Lower leg skin (tissue), 3 donors: ENCODE measurements at regions not wholly inside any gene's neighbourhood (a gene's known extent, or its start where the extent isn't known, plus 50 kb on each side); places are given as distances from the start of the nearest gene placed in this dataset.

Experiments
- CTCF ChIP-seq, 3 donors: fragments of 450-650 bp; IDR thresholded peaks; one replicate each; pipeline ENCODE4 v1.5.1; 2016; ENCODE audit warnings: antibody characterized with exemption in 3 of 3, mild to moderate bottlenecking in 3 of 3, moderate library complexity in 2 of 3
- POLR2A ChIP-seq, 2 donors: fragments of 450-650 bp; IDR thresholded peaks; one replicate each; pipeline ENCODE4 v1.6.1; 2016 to 2017; ENCODE audit warnings: antibody characterized with exemption in 2 of 2, mild to moderate bottlenecking in 1 of 2, moderate library complexity in 1 of 2

DNA sequence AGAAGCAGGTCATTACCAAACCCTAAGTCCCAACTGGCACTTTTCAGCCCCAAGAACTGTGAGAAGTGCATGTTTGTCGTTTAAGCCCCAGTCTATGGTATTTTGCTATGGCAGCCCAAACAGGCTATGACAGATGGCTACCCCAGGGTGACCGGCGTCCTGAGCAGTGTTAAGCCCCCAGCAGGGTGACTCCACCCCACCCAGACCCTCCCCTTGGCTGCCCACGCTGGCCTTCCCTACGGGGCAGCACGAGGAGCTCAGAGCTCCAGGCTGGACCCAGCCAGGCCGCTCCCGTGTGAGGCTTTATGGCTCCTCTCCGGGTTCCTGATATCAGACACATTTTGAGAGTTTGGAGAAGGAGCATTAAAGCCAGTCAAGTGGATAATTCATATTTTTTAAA lies 684.0 kb downstream of the PTPRU start:
- TF ChIP-seq CTCF (IDR thresholded peaks at IDR 0.05) = no peak
- TF ChIP-seq POLR2A (IDR thresholded peaks at IDR 0.05) = no peak
